H1 (cell line): ENCODE measurements at regions not wholly inside any gene's neighbourhood (a gene's known extent, or its start where the extent isn't known, plus 50 kb on each side); places are given as distances from the start of the nearest gene placed in this dataset.

Experiments used
- BRCA1 ChIP-seq: IDR thresholded peaks from 2 replicates; pipeline ENCODE4 v1.6.1; 2012; ENCODE audit warnings: low read depth, low read length, improper control_type of control experiment
- CBX5 ChIP-seq: fragments of 300-800, 300-1000 bp; sonication (generic); IDR thresholded peaks from 2 replicates; pipeline ENCODE4 v1.7.1; 2016; ENCODE audit warnings: antibody characterized with exemption, low read length, low read depth
- CEBPB ChIP-seq: IDR thresholded peaks from 2 replicates; pipeline ENCODE4 v1.6.1; 2012; ENCODE audit warnings: low read depth, low read length
- CREB1 ChIP-seq: IDR thresholded peaks from 2 replicates; pipeline ENCODE4 v1.6.1; 2012; ENCODE audit warnings: inconsistent platforms
- KDM5A ChIP-seq: fragments of 200-600 bp; IDR thresholded peaks from 2 replicates; pipeline ENCODE4 v1.7.1; 2012; ENCODE audit warnings: mild to moderate bottlenecking, low read length, inconsistent platforms, mixed read lengths
- TCF12 ChIP-seq: IDR thresholded peaks from 2 replicates; pipeline ENCODE4 v1.6.1; 2011; ENCODE audit warnings: low read depth, mild to moderate bottlenecking, low read length

- TF ChIP-seq CREB1 (no peak), BRCA1 (no peak), CBX5 (no peak), TCF12 (no peak), KDM5A (no peak), CEBPB (no peak)
These were observed 142.2 kb upstream of the RANBP3L start for GRCh38 chr5:36443941-36444340.
